Hematopoietic multipotent progenitor cell treated with erythropoietin and hydrocortisone succinate and interleukin-3 and kit ligand, for 4 days (in vitro differentiated cells): ENCODE measurements at regions not wholly inside any gene's neighbourhood (a gene's known extent, or its start where the extent isn't known, plus 50 kb on each side); places are given as distances from the start of the nearest gene placed in this dataset.
"Not testable (repeated sequence)": the region's sequence is repeated elsewhere in the genome, so short reads cannot be mapped to it uniquely, and the experiment has no call there.

Experiments
- DNase-seq: peaks from one replicate; pipeline ENCODE4 v3.0.0-alpha.2; 2015

DNA sequence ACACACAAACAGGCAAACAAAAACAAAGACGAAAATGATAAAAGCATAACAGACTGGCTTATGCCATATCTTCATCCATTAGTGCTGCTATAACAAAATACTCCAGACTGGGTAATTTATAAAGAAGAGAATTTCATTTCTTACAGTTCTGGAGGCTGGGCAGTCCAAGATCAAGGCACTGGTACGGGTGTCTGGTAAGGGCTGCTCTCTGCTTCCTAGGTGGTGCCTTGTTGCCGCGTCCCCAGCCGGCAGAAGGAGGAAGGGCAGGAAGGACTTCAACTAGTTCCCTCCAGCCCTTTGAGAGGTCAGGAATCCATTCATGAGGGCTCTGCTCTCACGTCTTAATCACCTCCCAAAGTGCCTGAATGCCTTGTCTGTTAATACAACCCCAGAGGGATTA, 122.6 kb downstream of the BOD1 start:
- DNase-seq: no peak

DNA sequence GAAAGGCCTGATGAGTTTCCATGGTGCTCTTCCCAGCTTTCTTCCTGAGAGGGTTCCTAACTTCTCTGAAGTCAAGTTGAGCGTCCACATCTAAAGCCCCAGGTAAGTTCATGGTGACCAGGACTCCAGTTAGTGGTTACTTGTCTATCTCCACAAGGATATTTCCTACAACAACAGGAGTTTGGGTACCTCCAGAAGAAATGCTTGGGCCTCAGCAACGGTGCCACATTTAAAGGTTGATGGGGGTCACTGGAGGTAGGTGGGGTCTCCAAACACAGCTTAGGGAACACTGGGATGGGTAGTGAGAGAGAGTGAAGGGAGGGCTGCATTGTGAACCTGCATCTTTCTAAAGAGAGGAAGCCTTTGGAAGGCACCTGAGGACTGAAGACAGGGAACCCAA, 123.4 kb downstream of the BOD1 start:
- no peak for DNase-seq

DNA sequence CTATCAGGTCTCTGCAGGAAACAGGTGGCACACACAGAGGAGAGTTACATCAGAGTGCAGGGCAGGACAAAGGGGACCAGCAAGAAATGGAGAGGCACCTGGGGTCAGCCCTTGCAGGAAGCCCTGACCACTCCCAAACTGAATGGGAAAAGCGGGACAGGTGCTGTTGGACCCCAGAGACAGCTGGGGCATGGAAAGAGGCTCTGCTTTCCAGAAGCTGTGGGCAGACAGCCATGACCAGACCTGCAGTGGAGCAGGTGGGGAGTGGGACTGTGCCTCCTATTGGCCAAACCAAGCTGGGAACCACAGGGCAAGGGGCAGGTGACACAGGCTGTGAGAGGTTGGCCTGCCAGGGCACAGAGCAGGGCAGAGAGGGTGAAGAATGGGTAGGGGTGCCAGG, 125.8 kb downstream of the BOD1 start:
- DNase-seq: no peak

DNA sequence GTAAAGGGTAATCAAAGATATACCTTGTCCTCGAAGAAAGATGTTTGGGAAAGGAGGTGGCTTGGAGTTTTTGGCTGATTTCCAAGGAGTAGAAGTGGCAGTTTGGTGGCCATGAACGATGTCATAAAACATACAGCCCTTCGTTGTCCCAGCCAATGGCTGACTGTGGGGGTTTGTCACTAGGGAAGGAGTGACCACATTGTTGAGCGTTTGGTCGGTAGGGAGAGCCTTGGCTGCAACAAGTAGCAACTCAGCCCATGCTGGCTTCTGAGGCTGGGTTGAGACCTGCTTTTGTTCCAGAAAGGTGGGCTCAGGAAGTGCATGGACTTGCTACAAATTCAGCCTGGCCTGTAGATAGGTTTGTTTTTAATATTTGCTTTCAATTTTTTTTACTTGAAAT, 128.3 kb downstream of the BOD1 start:
- no peak for DNase-seq

DNA sequence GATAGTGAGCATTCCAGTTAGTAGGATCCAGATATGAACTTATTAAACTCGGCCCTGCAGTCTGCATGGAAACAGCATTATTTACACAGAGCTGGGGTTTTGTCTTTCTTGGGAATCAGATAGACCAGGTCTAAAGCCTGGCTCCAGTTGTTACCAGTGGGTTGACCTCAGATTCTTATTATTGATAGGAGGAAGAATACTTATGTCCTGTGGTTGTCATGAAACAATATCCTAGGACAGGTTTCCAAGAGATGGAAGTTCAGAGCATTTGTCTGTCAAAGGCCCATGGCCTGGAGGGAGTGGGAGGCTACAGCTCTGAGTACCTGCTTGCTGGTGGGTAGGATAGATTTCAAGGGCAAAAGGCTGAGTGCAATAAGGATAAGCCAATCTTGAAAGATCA, 129.2 kb downstream of the BOD1 start:
- DNase-seq: no peak

DNA sequence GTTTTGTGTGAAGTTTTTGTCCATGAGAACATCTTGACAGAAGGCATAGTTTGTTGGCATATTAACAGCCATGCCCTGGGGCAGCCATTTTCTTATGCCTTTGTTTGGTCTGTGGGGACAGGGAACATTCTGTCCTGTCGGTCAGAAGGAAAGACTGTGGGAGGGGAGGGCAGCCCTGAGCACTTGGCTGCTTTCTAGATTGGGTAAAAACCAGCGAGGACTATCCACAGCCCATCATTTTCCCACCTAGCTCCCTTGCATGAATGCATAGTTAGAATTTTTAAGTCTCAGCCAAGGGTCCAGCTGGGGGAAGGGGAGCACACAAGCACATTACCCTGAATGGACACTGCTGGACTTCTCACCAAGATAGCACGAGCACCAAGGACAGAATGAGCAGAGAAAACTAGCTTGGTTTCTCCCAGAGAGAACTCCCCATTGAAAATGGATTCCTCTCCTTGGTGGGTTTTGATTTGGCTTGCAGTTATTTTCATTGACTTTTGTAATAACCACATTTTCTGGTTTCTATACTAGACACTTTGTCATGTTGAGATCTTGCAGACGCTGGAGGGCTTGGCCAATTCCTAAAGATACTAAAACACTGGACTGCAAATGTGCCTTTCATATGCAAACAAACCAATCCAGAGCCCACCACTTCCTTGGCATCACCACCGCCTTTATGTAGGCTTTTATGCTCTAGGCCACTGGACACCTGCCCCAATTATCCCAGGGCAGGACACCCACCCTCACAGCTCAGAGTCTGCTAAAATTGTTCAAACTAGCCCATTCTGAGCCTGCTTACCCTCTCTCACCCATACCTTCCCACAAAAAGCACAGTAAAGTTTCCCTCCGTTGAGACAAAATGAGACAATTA, 129.9 kb downstream of the BOD1 start:
- DNase-seq: no peak

DNA sequence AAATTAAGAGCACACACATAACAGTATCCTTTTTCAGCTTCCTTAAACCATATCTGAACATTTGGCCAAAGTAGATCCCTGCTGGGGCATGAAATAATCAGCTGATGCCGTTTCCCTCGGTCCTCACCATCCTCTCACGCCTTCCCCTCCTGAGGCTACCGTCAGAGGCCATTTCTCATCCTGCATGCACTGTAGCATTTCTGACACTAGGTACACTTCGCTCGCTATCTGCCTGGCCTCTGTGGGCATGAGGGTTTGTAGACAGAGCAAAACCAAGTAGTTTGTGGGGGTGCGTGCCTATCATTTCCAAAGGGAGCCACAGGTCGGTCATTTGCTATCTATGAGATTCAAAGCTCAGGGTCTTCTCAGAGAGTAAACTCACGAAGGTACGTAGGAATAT, 131.9 kb downstream of the BOD1 start:
- DNase-seq: no peak

DNA sequence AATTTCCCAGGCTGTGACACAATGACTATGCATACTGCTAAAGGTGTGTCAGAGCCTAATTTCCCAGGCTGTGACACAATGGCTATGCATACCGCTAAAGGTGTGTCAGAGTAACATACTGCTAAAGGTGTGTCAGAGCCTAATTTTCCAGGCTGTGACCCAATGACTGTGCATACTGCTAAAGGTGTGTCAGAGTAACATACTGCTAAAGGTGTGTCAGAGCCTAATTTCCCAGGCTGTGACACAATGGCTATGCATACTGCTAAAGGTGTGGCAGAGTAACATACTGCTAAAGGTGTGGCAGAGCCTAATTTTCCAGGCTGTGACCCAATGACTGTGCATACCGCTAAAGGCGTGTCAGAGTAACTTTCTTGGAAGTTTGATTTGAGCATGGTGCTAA, 132.9 kb downstream of the BOD1 start:
- not testable (repeated sequence) for DNase-seq

DNA sequence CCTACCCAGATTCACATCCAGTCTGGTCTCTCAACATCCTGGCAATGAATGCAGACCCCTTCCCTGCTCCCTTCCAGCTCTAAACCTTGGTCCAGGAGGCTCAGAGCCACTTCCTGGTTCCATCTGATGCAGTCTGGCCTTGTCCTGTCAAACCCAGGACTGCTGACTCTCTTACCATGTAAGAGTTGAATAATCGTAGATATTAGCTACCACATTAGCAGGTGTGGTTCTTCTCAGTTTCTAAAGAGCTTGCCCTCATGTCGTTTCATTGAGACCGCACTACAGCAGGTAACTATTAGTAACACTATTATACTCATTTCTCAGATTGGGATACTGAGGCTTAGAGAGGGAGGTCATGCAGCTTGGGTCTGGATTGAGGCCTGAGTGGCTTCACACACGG, 133.3 kb downstream of the BOD1 start:
- no peak for DNase-seq

DNA sequence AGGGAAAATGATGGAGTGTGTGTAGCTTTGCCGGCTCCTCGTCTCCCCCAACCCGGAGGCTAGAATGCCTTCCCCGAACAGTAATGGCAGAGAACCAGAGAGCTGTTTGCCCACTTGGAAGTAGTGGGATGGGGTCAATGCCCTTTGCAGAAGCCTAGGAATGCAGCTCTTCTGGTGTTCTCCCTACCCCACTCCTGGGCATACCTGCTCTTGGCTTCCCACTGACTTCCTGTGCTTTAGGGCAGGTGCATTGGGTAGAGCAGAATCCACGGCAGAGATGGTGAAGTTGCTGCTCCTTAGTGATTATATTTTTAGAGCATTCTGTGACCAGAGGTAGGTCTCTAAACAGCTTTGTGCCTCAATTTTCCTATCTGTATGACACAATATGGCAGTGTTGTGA, 134.6 kb downstream of the BOD1 start:
- DNase-seq: no peak

DNA sequence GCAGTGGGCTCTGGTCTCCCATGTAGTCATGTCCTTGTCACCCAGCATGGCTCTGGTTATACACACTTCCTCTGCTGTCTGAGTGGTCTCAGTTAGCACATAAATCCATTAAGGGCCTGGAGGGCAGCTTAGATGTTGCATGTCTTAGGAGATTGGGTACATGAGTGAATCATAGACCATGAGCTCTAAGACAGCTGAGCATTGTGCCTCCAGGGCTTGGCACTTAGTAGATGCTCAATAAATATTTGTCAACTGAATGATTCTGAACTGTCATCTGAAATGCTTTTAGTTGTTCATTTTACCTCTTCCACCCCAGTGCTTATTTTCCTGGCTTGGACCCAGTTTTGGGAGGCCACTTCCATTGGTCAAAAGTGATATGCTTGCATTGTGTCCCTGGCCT, 135.6 kb downstream of the BOD1 start:
- DNase-seq: no peak

DNA sequence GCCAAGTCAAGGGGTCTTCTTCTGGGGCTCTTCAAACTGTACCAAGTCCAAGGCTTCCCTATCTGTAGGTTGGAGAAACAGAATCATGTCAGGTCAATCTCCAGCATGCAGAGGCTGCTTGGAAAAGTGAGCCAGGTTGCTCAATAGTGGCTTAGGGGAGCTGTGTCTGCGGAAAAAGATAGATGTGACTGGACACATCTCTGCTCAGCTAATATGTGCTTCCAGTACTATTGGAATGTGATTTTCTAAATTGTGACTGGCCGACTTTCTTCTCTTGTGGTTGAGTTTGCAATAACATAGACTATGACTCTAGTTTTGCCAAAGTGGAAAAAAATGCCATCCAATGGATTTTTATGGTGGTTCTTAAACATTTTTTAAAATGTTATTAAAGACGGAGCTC, 136.7 kb downstream of the BOD1 start:
- no peak for DNase-seq

DNA sequence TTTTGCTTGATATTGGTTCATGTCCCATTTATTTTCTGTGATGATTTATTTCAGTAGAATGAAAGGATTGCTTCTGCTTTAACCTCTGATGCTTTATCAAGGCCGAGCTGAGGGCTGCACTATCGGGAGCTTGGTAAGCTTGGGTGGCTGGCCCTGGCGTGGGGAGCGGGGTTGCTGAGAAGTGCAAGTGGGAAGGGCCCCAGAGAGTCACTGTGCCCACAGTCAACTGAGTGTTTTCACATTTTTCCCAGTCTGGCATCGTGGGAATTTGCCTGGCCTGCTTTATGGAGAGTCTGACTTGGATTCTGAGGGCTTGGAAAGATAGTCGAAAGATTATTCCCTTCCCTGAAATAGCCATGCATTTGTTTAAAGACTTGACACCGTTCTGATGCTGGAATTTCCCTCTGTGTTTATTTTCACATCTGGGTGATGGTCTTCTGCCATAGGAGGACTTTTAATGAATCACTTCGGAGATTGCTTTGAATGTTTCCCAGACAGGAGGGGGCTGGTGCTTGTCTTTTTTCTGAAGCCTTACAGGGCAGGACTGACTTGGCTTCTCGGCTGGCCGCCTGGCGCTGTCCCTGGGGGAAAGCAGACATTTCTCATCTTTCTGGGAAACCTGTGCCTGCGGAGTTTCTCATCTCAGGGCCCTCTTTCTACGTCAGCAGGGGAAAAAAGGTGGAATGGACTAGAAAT, 139.0 kb downstream of the BOD1 start:
- DNase-seq: no peak

DNA sequence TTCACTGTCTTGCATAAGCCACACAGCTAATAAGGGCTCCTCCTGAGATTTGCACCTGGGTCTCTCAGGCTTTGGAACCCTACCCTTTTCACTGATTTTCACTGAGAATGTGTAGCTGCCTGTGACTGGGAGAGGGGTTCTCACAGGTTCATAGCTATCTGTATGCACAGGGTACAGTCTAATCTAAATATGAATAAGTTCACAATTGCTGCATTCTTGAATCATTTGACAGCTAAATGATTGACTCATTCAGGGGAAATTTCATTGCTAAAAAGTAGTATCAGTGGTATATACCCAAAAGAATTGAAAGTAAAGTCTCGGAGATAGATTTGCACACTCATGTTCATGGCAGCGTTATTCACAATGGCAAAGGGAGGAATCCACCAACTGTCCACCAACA, 140.7 kb downstream of the BOD1 start:
- no peak for DNase-seq

DNA sequence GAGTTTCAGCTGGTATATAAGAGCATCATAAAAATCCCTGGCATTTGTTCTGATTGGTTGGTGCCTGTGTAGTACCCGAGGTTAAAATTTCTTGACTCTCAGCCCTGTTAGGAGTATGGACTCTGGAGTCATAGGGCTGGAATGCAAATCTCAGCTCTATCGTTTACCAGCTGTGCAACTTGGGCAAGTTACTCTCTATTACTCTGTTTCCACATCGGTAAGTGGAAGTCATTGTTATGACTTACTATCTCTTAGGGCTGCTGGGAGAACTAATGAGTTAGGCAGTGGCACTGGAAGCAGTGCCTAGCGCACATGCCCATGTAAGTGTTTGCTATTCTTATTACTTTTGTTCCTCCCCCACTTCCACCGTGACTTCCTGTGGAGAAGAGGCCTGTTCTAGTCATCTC, 141.6 kb downstream of the BOD1 start:
- DNase-seq: no peak

DNA sequence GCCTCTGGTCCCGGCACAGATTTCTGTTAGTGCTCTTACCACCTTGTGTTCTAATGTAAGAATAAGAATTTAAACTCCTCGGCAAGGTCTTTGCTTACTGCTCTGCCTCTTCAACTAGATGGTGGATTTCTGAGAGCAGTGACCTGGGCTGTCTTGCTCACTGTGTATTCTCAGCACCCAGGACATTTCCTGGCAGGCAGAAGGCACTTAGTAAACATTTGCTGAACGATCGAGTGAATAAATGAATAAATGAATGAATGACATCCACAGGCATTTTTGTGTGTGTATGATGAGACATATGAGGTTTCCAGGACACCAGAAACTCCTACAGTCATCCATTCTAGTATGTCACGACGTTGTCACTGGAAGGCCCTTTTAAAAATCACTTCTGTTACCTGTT, 143.2 kb downstream of the BOD1 start:
- no peak for DNase-seq

DNA sequence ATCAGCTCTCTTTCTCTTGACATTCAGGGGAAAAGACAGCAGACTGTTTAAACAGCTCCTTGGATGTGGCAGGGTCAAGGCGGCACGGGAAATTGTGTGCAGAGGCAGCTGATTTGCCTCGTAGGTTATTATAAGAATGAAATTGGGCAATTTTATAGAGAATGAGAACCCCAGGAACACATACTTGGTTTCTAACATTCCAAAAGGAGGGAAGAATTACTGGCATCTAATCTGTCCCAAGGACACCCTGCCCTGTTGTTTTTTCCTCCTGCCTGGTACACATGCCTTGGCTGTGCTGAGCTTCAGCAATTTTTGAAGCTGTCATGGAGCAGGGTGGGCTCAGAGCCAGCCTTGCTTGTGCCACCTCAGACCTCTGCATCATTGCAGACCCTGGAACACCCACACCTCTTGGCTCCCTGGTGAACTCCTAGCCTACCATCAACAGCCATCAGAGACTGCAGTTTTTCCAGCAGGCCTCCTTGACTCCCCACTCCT, 143.6 kb downstream of the BOD1 start:
- DNase-seq: no peak

DNA sequence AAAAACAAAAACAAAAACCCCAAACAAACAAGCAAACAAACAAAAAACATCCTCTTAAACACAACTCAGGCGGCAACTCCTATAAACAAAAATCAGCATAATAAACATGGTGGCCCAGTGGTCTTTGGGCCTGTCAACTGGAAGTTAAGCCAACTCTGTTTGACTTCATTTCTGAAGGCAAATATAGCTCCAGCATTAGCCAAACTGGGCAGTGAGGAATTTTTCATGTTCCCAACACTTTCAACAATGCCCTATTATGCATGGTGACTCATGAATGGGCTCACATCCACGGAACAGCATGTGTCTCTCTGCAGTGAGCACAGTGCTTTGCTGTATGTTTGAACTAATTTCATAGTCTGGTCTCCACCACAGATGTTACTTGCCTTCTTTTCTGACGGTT, 143.9 kb upstream of the STC2 start:
- no peak for DNase-seq

DNA sequence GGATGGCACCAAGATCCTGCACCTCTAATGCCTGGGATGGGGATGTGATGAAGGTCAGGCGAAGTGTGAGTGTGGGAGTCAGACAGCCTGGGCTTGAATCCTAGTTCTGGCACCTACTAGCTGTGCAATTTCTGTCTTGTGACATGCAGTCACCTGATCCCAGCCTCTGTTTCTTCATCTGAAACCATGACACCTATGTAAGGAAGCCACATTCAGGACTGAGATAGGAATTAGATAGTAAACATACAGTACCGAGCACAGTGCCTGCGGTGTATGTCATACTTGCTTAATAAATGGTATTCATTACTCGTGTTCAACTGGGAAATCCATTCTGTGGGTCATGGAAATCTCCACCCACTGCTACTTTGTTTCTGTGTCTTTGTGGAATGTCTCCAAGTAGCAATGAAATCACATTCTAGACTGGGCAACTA, 140.6 kb upstream of the STC2 start:
- no peak for DNase-seq

DNA sequence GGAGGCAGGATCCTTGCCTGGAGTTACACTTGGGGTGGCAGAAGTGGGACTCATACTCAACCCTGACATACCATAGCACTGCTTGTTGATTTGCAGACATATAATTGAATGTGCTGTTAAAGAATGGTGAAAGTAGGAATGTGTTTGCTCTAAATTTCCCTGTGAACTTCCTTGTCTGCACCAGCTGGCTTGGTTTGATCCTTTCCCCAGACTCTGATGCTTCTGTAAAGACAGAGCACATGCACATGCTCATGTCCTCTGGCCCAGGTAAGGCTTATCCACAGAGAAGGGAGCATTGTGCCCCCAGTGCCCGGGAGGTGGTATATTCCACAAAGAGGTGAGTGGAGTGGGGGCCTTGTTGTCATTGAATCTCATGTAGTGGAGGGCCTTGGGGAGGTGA, 138.0 kb upstream of the STC2 start:
- DNase-seq: no peak

DNA sequence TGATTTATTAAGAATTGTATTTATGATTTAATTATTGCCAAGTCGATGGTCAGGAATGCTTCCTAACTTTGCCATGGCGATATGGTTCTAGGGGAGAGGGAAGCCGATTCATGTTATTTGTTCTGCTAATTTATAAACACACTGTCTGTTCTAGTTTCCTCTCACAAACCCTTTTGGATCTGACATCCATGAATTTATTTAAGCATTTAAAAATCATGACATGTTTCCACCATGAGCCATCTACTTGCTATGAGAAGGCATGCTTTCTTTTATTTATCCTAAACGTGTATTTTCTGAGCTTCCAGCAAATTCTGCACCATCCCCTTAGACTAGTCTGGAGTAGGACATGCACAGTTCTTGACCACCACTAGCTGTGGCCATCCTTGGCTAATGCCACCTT, 136.6 kb upstream of the STC2 start:
- DNase-seq: no peak

DNA sequence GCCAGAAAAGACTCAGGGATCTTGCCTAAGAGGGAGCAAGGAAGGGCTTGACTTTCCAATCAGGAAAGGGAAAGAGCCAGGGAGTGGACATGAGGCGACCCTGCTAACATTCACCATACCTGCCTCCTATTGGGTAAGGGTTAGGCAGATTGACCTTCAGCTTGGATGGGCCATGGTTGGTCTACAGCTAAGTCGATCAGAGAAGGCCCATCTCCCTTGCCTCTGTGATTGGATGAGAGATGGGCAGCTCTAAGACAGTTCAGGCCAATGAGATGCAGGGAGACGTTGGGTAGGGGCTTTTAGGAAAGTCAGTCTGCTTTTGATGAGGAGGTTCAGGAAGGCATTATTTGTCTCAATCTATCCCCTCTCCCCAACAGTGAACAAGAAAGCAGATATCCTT, 135.0 kb upstream of the STC2 start:
- no peak for DNase-seq

DNA sequence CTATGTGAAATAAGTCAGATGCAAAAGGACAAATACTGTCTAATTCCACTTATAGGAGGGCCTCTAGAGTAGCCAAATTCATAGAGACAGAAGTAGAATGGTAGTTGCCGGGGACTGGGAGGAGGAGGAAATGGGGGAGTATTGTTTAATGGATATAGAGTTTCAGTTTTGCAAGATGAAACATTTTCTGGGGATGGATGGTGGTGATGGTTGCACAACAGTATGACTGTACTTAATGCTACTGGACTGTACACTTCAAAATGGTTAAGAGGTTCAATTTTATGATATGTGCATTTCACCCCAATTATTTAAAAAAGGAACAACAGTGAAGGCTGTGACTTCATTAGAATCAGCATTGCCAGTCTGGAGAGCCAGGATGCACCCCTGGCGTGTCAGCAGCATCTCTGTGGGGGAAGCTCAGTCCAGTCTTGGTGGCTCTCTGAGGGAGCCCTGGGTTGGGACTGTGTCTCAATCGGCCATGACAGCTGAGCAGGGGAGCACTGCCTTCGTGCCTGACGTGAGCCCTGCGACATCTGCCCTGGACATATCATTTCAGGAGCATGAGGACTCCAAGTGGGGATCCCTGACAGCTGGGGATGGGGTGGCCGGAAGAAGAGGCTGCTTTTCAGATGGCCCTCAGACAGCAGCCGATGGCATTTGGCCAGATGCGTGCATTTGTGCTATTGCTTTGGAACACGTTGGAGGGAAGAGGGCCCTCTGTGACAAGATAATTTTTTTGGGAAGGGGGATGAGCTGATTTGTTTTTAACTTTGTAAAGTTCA, 130.8 kb upstream of the STC2 start:
- DNase-seq: no peak

DNA sequence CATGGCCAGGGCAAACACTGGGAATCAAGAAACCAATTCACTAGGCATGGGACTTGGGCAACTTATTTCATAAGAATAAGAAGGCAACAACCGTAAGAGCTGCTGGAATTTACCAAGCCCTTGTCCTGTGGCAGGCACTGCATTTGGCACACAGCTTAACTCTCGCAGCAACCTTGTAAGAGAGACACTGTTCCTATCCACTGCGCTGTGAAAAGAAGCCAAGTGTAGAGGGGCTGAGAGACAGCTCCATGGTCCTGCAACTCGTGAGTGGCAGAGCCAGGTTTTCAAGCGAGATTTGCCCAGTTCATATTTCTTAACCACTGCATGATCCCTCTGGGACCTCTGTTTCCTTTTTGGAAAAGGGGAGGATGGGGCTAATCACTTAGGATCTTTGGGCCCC, 129.3 kb upstream of the STC2 start:
- no peak for DNase-seq
